HT-29 (cell line): ENCODE measurements at regions not wholly inside any gene's neighbourhood (a gene's known extent, or its start where the extent isn't known, plus 50 kb on each side); places are given as distances from the start of the nearest gene placed in this dataset.
A peak's percentile ranks its signal among the peaks of the same experiment; 100 is the strongest.
"Not testable (repeated sequence)": the region's sequence is repeated elsewhere in the genome, so short reads cannot be mapped to it uniquely, and the experiment has no call there.

Experiments used
- DNase-seq: peaks from one replicate; pipeline ENCODE4 v3.0.0-alpha.2; 2015; ENCODE audit warnings: low spot score

- DNase-seq = no peak
Measured at GRCh38 chr6:49370518-49370917, 92.5 kb downstream of the MMUT start.

- no peak for DNase-seq
Measured at GRCh38 chr6:49366539-49366938, 96.5 kb downstream of the MMUT start.

- no peak for DNase-seq
Measured at GRCh38 chr6:49348561-49348960, 114.5 kb downstream of the MMUT start.

GRCh38 chr6:49342410-49342809 is 120.6 kb downstream of the MMUT start:
- no peak for DNase-seq

- no peak for DNase-seq
Measured at GRCh38 chr6:49341869-49342268, 121.2 kb downstream of the MMUT start.

- DNase-seq = no peak
Measured at GRCh38 chr6:49339096-49339495, 124.0 kb downstream of the MMUT start.

- DNase-seq = no peak
Measured at GRCh38 chr6:49336514-49337131, 126.4 kb downstream of the MMUT start.

- DNase-seq = no peak
Measured at GRCh38 chr6:49333345-49334125, 129.5 kb downstream of the MMUT start.

GRCh38 chr6:49332781-49333180 is 130.3 kb downstream of the MMUT start:
- DNase-seq = no peak

- DNase-seq = no peak
Measured at GRCh38 chr6:49329186-49329585, 133.9 kb downstream of the MMUT start.

- DNase-seq = no peak
Measured at GRCh38 chr6:49328051-49328744, 134.9 kb downstream of the MMUT start.

GRCh38 chr6:49327571-49327970 is 135.5 kb downstream of the MMUT start:
- DNase-seq = no peak

GRCh38 chr6:49327005-49327404 is 136.0 kb downstream of the MMUT start:
- DNase-seq = no peak

- peak; percentile 3 for DNase-seq
Measured at GRCh38 chr6:49326347-49326746, 136.7 kb downstream of the MMUT start.

GRCh38 chr6:49325891-49326290 is 137.2 kb downstream of the MMUT start:
- DNase-seq = no peak

- DNase-seq = no peak
Measured at GRCh38 chr6:49322861-49323260, 140.2 kb downstream of the MMUT start.

GRCh38 chr6:49321561-49322072 is 141.4 kb downstream of the MMUT start:
- no peak for DNase-seq

- DNase-seq = no peak
Measured at GRCh38 chr6:49305010-49305409, 158.0 kb downstream of the MMUT start.

- DNase-seq = not testable (repeated sequence)
Measured at GRCh38 chr6:49304393-49304792, 158.7 kb downstream of the MMUT start.

GRCh38 chr6:49300911-49301310 is 162.1 kb downstream of the MMUT start:
- no peak for DNase-seq

- no peak for DNase-seq
Measured at GRCh38 chr6:49300443-49300842, 162.6 kb downstream of the MMUT start.

- DNase-seq = no peak
Measured at GRCh38 chr6:49299279-49299678, 163.8 kb downstream of the MMUT start.

- DNase-seq = no peak
Measured at GRCh38 chr6:49284180-49284579, 178.9 kb downstream of the MMUT start.
